ENCODE measurements at regions not wholly inside any gene's neighbourhood (a gene's known extent, or its start where the extent isn't known, plus 50 kb on each side); places are given as distances from the start of the nearest gene placed in this dataset.
"Not testable (repeated sequence)": the region's sequence is repeated elsewhere in the genome, so short reads cannot be mapped to it uniquely, and the experiment has no call there.

- no peak for DNase-seq (ENCODE audit: low spot score in 2 of 2)
- Histone ChIP-seq H3K4me1 (no peaks in the 10 kb centered on the region), H3K27me3 (no peaks in the 10 kb centered on the region), H3K36me3 (no peaks in the 10 kb centered on the region), H3K27ac (peak overlapping the region in 1 of 2 donors; percentile 19), H3K9me3 (no peaks in the 10 kb centered on the region), H3K4me3 (no peak overlapping the region)
- intact Hi-C loops (cut with DNase I; ENCODE audit: low total_unique reads): no loop called here
- no peak for TF ChIP-seq POLR2AphosphoS5 (IDR thresholded peaks at IDR 0.05)
- no peak for TF ChIP-seq POLR2A (IDR thresholded peaks at IDR 0.05)
- TF ChIP-seq CTCF (IDR thresholded peaks at IDR 0.05): no peak
Measured at GRCh38 chr12:4140581-4141301, 132.8 kb upstream of the CCND2 start.

GRCh38 chr12:4139191-4139590, 134.4 kb upstream of the CCND2 start:
- Histone ChIP-seq H3K9me3 (no peaks in the 10 kb centered on the region), H3K27me3 (no peaks in the 10 kb centered on the region), H3K27ac (no peak overlapping the region), H3K36me3 (no peaks in the 10 kb centered on the region), H3K4me1 (no peaks in the 10 kb centered on the region), H3K4me3 (no peak overlapping the region)
- intact Hi-C loops (cut with DNase I; ENCODE audit: low total_unique reads): no loop called here
- TF ChIP-seq CTCF (IDR thresholded peaks at IDR 0.05) (no peak), POLR2A (IDR thresholded peaks at IDR 0.05) (no peak), POLR2AphosphoS5 (IDR thresholded peaks at IDR 0.05) (no peak)
- no peak for DNase-seq (ENCODE audit: low spot score in 2 of 2)

GRCh38 chr12:4138532-4138931, 135.0 kb upstream of the CCND2 start:
- H3K27ac ChIP-seq; H3K4me1 ChIP-seq; H3K27me3 ChIP-seq; H3K9me3 ChIP-seq; DNase-seq (ENCODE audit: low spot score in 2 of 2); intact Hi-C loops (cut with DNase I; ENCODE audit: low total_unique reads); H3K4me3 ChIP-seq; H3K36me3 ChIP-seq: not testable (repeated sequence)

GRCh38 chr12:4138051-4138450, 135.5 kb upstream of the CCND2 start:
- no peaks in the 10 kb centered on the region for H3K9me3 ChIP-seq
- intact Hi-C loops (cut with DNase I; ENCODE audit: low total_unique reads): no loop called here
- no peak for DNase-seq (ENCODE audit: low spot score in 2 of 2)
- no peak overlapping the region for H3K27ac ChIP-seq
- no peak overlapping the region for H3K4me3 ChIP-seq
- no peaks in the 10 kb centered on the region for H3K27me3 ChIP-seq
- no peaks in the 10 kb centered on the region for H3K4me1 ChIP-seq
- TF ChIP-seq POLR2A (IDR thresholded peaks at IDR 0.05) (no peak), POLR2AphosphoS5 (IDR thresholded peaks at IDR 0.05) (no peak), CTCF (IDR thresholded peaks at IDR 0.05) (no peak)
- no peaks in the 10 kb centered on the region for H3K36me3 ChIP-seq

- Histone ChIP-seq H3K36me3 (no peaks in the 10 kb centered on the region), H3K27ac (no peak overlapping the region), H3K9me3 (no peaks in the 10 kb centered on the region), H3K4me3 (no peak overlapping the region), H3K27me3 (no peaks in the 10 kb centered on the region), H3K4me1 (no peaks in the 10 kb centered on the region)
- intact Hi-C loops (cut with DNase I; ENCODE audit: low total_unique reads): no loop called here
- TF ChIP-seq CTCF (IDR thresholded peaks at IDR 0.05) (no peak), POLR2A (IDR thresholded peaks at IDR 0.05) (no peak), POLR2AphosphoS5 (IDR thresholded peaks at IDR 0.05) (no peak)
- DNase-seq (ENCODE audit: low spot score in 2 of 2): no peak
Measured at GRCh38 chr12:4137441-4137840, 136.1 kb upstream of the CCND2 start.

Data from breast epithelium (tissue), 4 donors.